ENCODE measurements at regions not wholly inside any gene's neighbourhood (a gene's known extent, or its start where the extent isn't known, plus 50 kb on each side); places are given as distances from the start of the nearest gene placed in this dataset.

- H3K36me3 Mint-ChIP-seq (ENCODE audit: unreplicated experiment): no peaks in the 10 kb centered on the region
- H3K4me3 Mint-ChIP-seq (ENCODE audit: unreplicated experiment): no peak overlapping the region
- no peak for DNase-seq
- no peaks in the 10 kb centered on the region for H3K4me1 Mint-ChIP-seq (ENCODE audit: low read depth, unreplicated experiment)
- no peak overlapping the region for H3K27ac Mint-ChIP-seq (ENCODE audit: unreplicated experiment)
- no peaks in the 10 kb centered on the region for H3K9me3 Mint-ChIP-seq (ENCODE audit: unreplicated experiment)
- no peak for TF ChIP-seq CTCF (IDR thresholded peaks at IDR 0.05; ENCODE audit: partially characterized antibody, unreplicated experiment)
- H3K27me3 Mint-ChIP-seq (ENCODE audit: unreplicated experiment): no peaks in the 10 kb centered on the region
Observed at GRCh38 chr5:89582768-89583339, 699.9 kb upstream of the MEF2C start.

GRCh38 chr5:89580976-89581375, 698.0 kb upstream of the MEF2C start:
- TF ChIP-seq CTCF (IDR thresholded peaks at IDR 0.05; ENCODE audit: partially characterized antibody, unreplicated experiment): no peak
- Mint-ChIP-seq H3K27ac (ENCODE audit: unreplicated experiment) (no peak overlapping the region), H3K36me3 (ENCODE audit: unreplicated experiment) (no peaks in the 10 kb centered on the region), H3K4me3 (ENCODE audit: unreplicated experiment) (no peak overlapping the region), H3K4me1 (ENCODE audit: low read depth, unreplicated experiment) (no peaks in the 10 kb centered on the region), H3K9me3 (ENCODE audit: unreplicated experiment) (no peaks in the 10 kb centered on the region), H3K27me3 (ENCODE audit: unreplicated experiment) (no peaks in the 10 kb centered on the region)
- no peak for DNase-seq

- H3K27ac Mint-ChIP-seq (ENCODE audit: unreplicated experiment): no peak overlapping the region
- no peaks in the 10 kb centered on the region for H3K36me3 Mint-ChIP-seq (ENCODE audit: unreplicated experiment)
- no peaks in the 10 kb centered on the region for H3K27me3 Mint-ChIP-seq (ENCODE audit: unreplicated experiment)
- DNase-seq: no peak
- no peak overlapping the region for H3K4me3 Mint-ChIP-seq (ENCODE audit: unreplicated experiment)
- H3K4me1 Mint-ChIP-seq (ENCODE audit: low read depth, unreplicated experiment): no peaks in the 10 kb centered on the region
- H3K9me3 Mint-ChIP-seq (ENCODE audit: unreplicated experiment): no peaks in the 10 kb centered on the region
- TF ChIP-seq CTCF (IDR thresholded peaks at IDR 0.05; ENCODE audit: partially characterized antibody, unreplicated experiment): no peak
Observed at GRCh38 chr5:89575319-89575718, 692.3 kb upstream of the MEF2C start.

- Mint-ChIP-seq H3K27me3 (ENCODE audit: unreplicated experiment) (peaks cover 2% of the 10 kb centered on the region), H3K36me3 (ENCODE audit: unreplicated experiment) (no peaks in the 10 kb centered on the region), H3K9me3 (ENCODE audit: unreplicated experiment) (no peaks in the 10 kb centered on the region), H3K4me3 (ENCODE audit: unreplicated experiment) (no peak overlapping the region), H3K4me1 (ENCODE audit: low read depth, unreplicated experiment) (no peaks in the 10 kb centered on the region), H3K27ac (ENCODE audit: unreplicated experiment) (no peak overlapping the region)
- no peak for DNase-seq
- TF ChIP-seq CTCF (IDR thresholded peaks at IDR 0.05; ENCODE audit: partially characterized antibody, unreplicated experiment): no peak
Observed at GRCh38 chr5:89573345-89573744, 690.4 kb upstream of the MEF2C start.

- no peak overlapping the region for H3K27ac Mint-ChIP-seq (ENCODE audit: unreplicated experiment)
- DNase-seq: no peak
- H3K9me3 Mint-ChIP-seq (ENCODE audit: unreplicated experiment): no peaks in the 10 kb centered on the region
- H3K4me3 Mint-ChIP-seq (ENCODE audit: unreplicated experiment): no peak overlapping the region
- H3K27me3 Mint-ChIP-seq (ENCODE audit: unreplicated experiment): peaks cover 2% of the 10 kb centered on the region
- H3K4me1 Mint-ChIP-seq (ENCODE audit: low read depth, unreplicated experiment): no peaks in the 10 kb centered on the region
- H3K36me3 Mint-ChIP-seq (ENCODE audit: unreplicated experiment): no peaks in the 10 kb centered on the region
- no peak for TF ChIP-seq CTCF (IDR thresholded peaks at IDR 0.05; ENCODE audit: partially characterized antibody, unreplicated experiment)
Observed at GRCh38 chr5:89572696-89573095, 689.7 kb upstream of the MEF2C start.
